ENCODE measurements at regions not wholly inside any gene's neighbourhood (a gene's known extent, or its start where the extent isn't known, plus 50 kb on each side); places are given as distances from the start of the nearest gene placed in this dataset.
"Not testable (repeated sequence)": the region's sequence is repeated elsewhere in the genome, so short reads cannot be mapped to it uniquely, and the experiment has no call there.

GRCh38 chr5:112555691-112556090 lies 136.6 kb upstream of the EPB41L4A start:
- Histone ChIP-seq H3K79me2 (ENCODE audit: insufficient read depth, low read length) (no peaks in the 10 kb centered on the region), H2AFZ (ENCODE audit: low read depth, low read length) (no peak overlapping the region), H3K4me2 (ENCODE audit: low read length) (no peak overlapping the region), H3K27me3 (ENCODE audit: insufficient read depth, low read length) (peaks cover 2% of the 10 kb centered on the region), H3K36me3 (ENCODE audit: insufficient read depth, low read length) (no peaks in the 10 kb centered on the region), H3K9me3 (ENCODE audit: insufficient read depth, low read depth, low read length) (no peaks in the 10 kb centered on the region), H3K9ac (ENCODE audit: low read length) (no peak overlapping the region), H3K4me1 (ENCODE audit: insufficient read depth, low read length) (peaks cover 3% of the 10 kb centered on the region), H3K27ac (ENCODE audit: low read depth, low read length) (no peak overlapping the region), H3K4me3 (ENCODE audit: insufficient read depth, low read depth, low read length) (no peak overlapping the region), H4K20me1 (ENCODE audit: insufficient read depth, low read length) (no peaks in the 10 kb centered on the region)
- Mint-ChIP-seq H3K4me1 (ENCODE audit: low read depth, unreplicated experiment) (peaks cover 19% of the 10 kb centered on the region), H3K9me3 (ENCODE audit: unreplicated experiment) (no peaks in the 10 kb centered on the region), H3K4me3 (ENCODE audit: unreplicated experiment) (no peak overlapping the region), H3K27me3 (ENCODE audit: low read depth, unreplicated experiment) (no peaks in the 10 kb centered on the region), H3K27ac (ENCODE audit: unreplicated experiment) (no peak overlapping the region), H3K36me3 (ENCODE audit: low read depth, unreplicated experiment) (no peaks in the 10 kb centered on the region)
- no peak for TF ChIP-seq EZH2 (IDR thresholded peaks at IDR 0.05; ENCODE audit: insufficient read depth, low read length)
- TF ChIP-seq CTCF (IDR thresholded peaks at IDR 0.05; ENCODE audit: insufficient read depth, low read depth, low read length) = no peak
- no peak for FAIRE-seq
- peak; percentile 65 for DNase-seq (ENCODE audit: low read depth)

GRCh38 chr5:112559501-112559900 lies 140.4 kb upstream of the EPB41L4A start:
- H3K9me3 ChIP-seq (ENCODE audit: insufficient read depth, low read depth, low read length) = peaks cover 10% of the 10 kb centered on the region
- not testable (repeated sequence) for H3K4me3 Mint-ChIP-seq (ENCODE audit: unreplicated experiment); H3K9ac ChIP-seq (ENCODE audit: low read length); H3K27ac ChIP-seq (ENCODE audit: low read depth, low read length); H3K27me3 Mint-ChIP-seq (ENCODE audit: low read depth, unreplicated experiment); H3K79me2 ChIP-seq (ENCODE audit: insufficient read depth, low read length); H3K4me1 ChIP-seq (ENCODE audit: insufficient read depth, low read length); H3K27ac Mint-ChIP-seq (ENCODE audit: unreplicated experiment); H4K20me1 ChIP-seq (ENCODE audit: insufficient read depth, low read length); H3K4me3 ChIP-seq (ENCODE audit: insufficient read depth, low read depth, low read length); H2AFZ ChIP-seq (ENCODE audit: low read depth, low read length); FAIRE-seq; H3K4me2 ChIP-seq (ENCODE audit: low read length); H3K36me3 ChIP-seq (ENCODE audit: insufficient read depth, low read length); H3K36me3 Mint-ChIP-seq (ENCODE audit: low read depth, unreplicated experiment); H3K9me3 Mint-ChIP-seq (ENCODE audit: unreplicated experiment); H3K27me3 ChIP-seq (ENCODE audit: insufficient read depth, low read length)
- H3K4me1 Mint-ChIP-seq (ENCODE audit: low read depth, unreplicated experiment) = peaks cover 13% of the 10 kb centered on the region
- peak; percentile 51 for DNase-seq (ENCODE audit: low read depth)

GRCh38 chr5:112560371-112560770 lies 141.3 kb upstream of the EPB41L4A start:
- H3K79me2 ChIP-seq (ENCODE audit: insufficient read depth, low read length) = no peaks in the 10 kb centered on the region
- Mint-ChIP-seq H3K36me3 (ENCODE audit: low read depth, unreplicated experiment) (no peaks in the 10 kb centered on the region), H3K27me3 (ENCODE audit: low read depth, unreplicated experiment) (no peaks in the 10 kb centered on the region), H3K9me3 (ENCODE audit: unreplicated experiment) (peaks cover 13% of the 10 kb centered on the region), H3K4me3 (ENCODE audit: unreplicated experiment) (no peak overlapping the region), H3K27ac (ENCODE audit: unreplicated experiment) (no peak overlapping the region), H3K4me1 (ENCODE audit: low read depth, unreplicated experiment) (peaks cover 11% of the 10 kb centered on the region)
- H3K9ac ChIP-seq (ENCODE audit: low read length) = no peak overlapping the region
- peaks cover 3% of the 10 kb centered on the region for H3K4me1 ChIP-seq (ENCODE audit: insufficient read depth, low read length)
- no peaks in the 10 kb centered on the region for H4K20me1 ChIP-seq (ENCODE audit: insufficient read depth, low read length)
- H3K27ac ChIP-seq (ENCODE audit: low read depth, low read length) = no peak overlapping the region
- DNase-seq (ENCODE audit: low read depth) = no peak
- no peaks in the 10 kb centered on the region for H3K36me3 ChIP-seq (ENCODE audit: insufficient read depth, low read length)
- TF ChIP-seq CTCF (IDR thresholded peaks at IDR 0.05; ENCODE audit: insufficient read depth, low read depth, low read length) = no peak
- no peak for TF ChIP-seq EZH2 (IDR thresholded peaks at IDR 0.05; ENCODE audit: insufficient read depth, low read length)
- peaks cover 2% of the 10 kb centered on the region for H3K27me3 ChIP-seq (ENCODE audit: insufficient read depth, low read length)
- no peak overlapping the region for H3K4me3 ChIP-seq (ENCODE audit: insufficient read depth, low read depth, low read length)
- FAIRE-seq = no peak
- no peak overlapping the region for H2AFZ ChIP-seq (ENCODE audit: low read depth, low read length)
- H3K9me3 ChIP-seq (ENCODE audit: insufficient read depth, low read depth, low read length) = peaks cover 10% of the 10 kb centered on the region
- no peak overlapping the region for H3K4me2 ChIP-seq (ENCODE audit: low read length)

All from astrocyte (in vitro differentiated cells and primary cell).